HG03025 (cell line): ENCODE measurements at regions not wholly inside any gene's neighbourhood (a gene's known extent, or its start where the extent isn't known, plus 50 kb on each side); places are given as distances from the start of the nearest gene placed in this dataset.

Experiments
- ATAC-seq: cut with Tn5 transposase; IDR thresholded peaks from one replicate; pipeline ENCODE4 v1.9.1; 2021; ENCODE audit warnings: mild to moderate bottlenecking, moderate library complexity; ENCODE audit not compliant: unreplicated experiment, low FRiP score

GRCh38 chr6:164928057-164928727 is 381.2 kb downstream of the C6orf118 start:
- ATAC-seq = no peak

GRCh38 chr6:164927288-164928056 is 381.9 kb downstream of the C6orf118 start:
- ATAC-seq = peak; percentile 76

GRCh38 chr6:164926686-164927085 is 382.7 kb downstream of the C6orf118 start:
- ATAC-seq = no peak

- ATAC-seq = no peak
Measured at GRCh38 chr6:164925681-164926530, 383.5 kb downstream of the C6orf118 start.

- ATAC-seq = no peak
Measured at GRCh38 chr6:164924674-164925073, 384.7 kb downstream of the C6orf118 start.

GRCh38 chr6:164917211-164917610 is 392.2 kb downstream of the C6orf118 start:
- ATAC-seq = no peak

GRCh38 chr6:164916087-164916486 is 393.3 kb downstream of the C6orf118 start:
- ATAC-seq = no peak

- ATAC-seq = no peak
Measured at GRCh38 chr6:164911873-164912580, 397.4 kb downstream of the C6orf118 start.

- ATAC-seq = no peak
Measured at GRCh38 chr6:164911151-164911550, 398.3 kb downstream of the C6orf118 start.

GRCh38 chr6:164906766-164907165 is 402.6 kb downstream of the C6orf118 start:
- no peak for ATAC-seq

- ATAC-seq = no peak
Measured at GRCh38 chr6:164905311-164905710, 404.1 kb downstream of the C6orf118 start.

- ATAC-seq = no peak
Measured at GRCh38 chr6:164898412-164898811, 411.0 kb downstream of the C6orf118 start.

- ATAC-seq = no peak
Measured at GRCh38 chr6:164897523-164898235, 411.7 kb downstream of the C6orf118 start.

GRCh38 chr6:164889980-164890379 is 419.4 kb downstream of the C6orf118 start:
- no peak for ATAC-seq

GRCh38 chr6:164887660-164888059 is 421.7 kb downstream of the C6orf118 start:
- ATAC-seq = no peak

- no peak for ATAC-seq
Measured at GRCh38 chr6:164882236-164882635, 427.2 kb downstream of the C6orf118 start.

- no peak for ATAC-seq
Measured at GRCh38 chr6:164871783-164872182, 437.6 kb downstream of the C6orf118 start.

GRCh38 chr6:164870164-164870563 is 439.2 kb downstream of the C6orf118 start:
- no peak for ATAC-seq

- no peak for ATAC-seq
Measured at GRCh38 chr6:164861967-164862366, 447.4 kb downstream of the C6orf118 start.

GRCh38 chr6:164859816-164860215 is 449.6 kb downstream of the C6orf118 start:
- no peak for ATAC-seq
